ENCODE measurements at regions not wholly inside any gene's neighbourhood (a gene's known extent, or its start where the extent isn't known, plus 50 kb on each side); places are given as distances from the start of the nearest gene placed in this dataset.

DNA sequence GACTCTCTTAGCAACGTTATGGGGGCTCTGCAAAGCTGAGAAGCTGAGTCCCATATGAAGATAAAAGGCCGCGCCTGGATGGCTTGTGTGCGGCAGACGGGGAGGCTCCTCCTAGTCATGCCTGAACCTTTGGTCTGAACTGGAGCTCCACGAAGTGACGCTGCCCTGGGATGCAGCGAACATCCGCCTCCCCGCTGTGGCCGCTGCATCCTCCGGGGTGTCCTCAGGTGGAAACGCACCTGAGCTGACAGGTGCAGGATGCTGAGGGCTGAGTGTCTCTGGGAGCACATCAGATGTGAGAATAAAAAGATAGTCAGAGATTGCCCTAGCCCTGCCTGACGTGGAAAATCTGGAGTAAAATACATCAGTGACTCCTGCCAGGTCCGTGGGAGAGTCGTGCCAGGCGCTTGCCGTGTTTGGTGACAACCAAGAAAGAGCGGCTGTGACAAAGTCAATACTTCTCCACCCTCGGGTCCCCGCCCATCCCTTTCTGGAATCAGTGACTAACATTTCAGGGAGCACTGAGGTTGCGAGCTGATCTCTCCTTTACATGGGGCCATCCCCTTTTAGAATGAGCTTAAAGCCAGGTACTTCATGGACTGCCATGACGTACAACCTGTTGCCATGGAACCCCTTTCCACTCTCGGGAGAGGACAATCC lies 162.8 kb upstream of the AFDN start:
- no peak for DNase-seq (ENCODE audit: low spot score)
- POLR2A ChIA-PET: interaction anchor here (0.6 to 2.1 kb wide), 2 partner anchors 12 to 19 kb away, joined by 3 to 9 read pairs; no protein-coding TSS in a partner anchor
- Histone ChIP-seq H3K4me2 (ENCODE audit: low read depth, low read length) (no peak overlapping the region; the same call in 1 of the 2 replicates), H4K20me1 (ENCODE audit: insufficient read depth, low read length) (no peaks in the 10 kb centered on the region), H2AFZ (ENCODE audit: low read length) (no peak overlapping the region), H3K4me1 (ENCODE audit: insufficient read depth, low read length) (peaks cover 88% of the 10 kb centered on the region), H3K27me3 (ENCODE audit: control insufficient read depth in 1 of 2, insufficient read depth in 2 of 2, low read length in 2 of 2) (no peaks in the 10 kb centered on the region), H3K9ac (ENCODE audit: insufficient read depth, low read depth, low read length) (no peak overlapping the region), H3K79me2 (ENCODE audit: insufficient read depth, low read length) (no peaks in the 10 kb centered on the region), H3K27ac (ENCODE audit: extremely low read length, insufficient read depth, low read length) (no peak overlapping the region), H3K36me3 (replicated peaks in 1 of 2; ENCODE audit: control insufficient read depth in 1 of 2, insufficient read depth in 2 of 2, low read length in 2 of 2) (no peaks in the 10 kb centered on the region), H3K4me3 (replicated peaks in 1 of 3; ENCODE audit: insufficient read depth in 1 of 3, low read depth in 2 of 3, low read length in 3 of 3) (no peak overlapping the region), H3K9me3 (ENCODE audit: low read length) (no peaks in the 10 kb centered on the region)
- no TSS peak for BruUV-seq (replicated peaks)
- intact Hi-C loops (cut with micrococcal nuclease; ENCODE audit: unreplicated experiment) (no loop called here), in situ Hi-C loops (cut with HindIII; ENCODE audit: extremely low pct_ligation_motif_present, low pct_unique_long_range_greater_than_20kb) (no loop called here)
- CTCF ChIA-PET (ENCODE audit: low intra/inter-chr PET ratio, low total read pairs): no interaction called here
- no peak for FAIRE-seq
- ATAC-seq: no peak
- TF ChIP-seq ATF7 (IDR thresholded peaks at IDR 0.05) (no peak), ATF7 (CRISPR knock-in tag; IDR thresholded peaks at IDR 0.05) (no peak), JARID2 (CRISPR knock-in tag; IDR thresholded peaks at IDR 0.05; ENCODE audit: insufficient replicate concordance) (no peak), MAFG (CRISPR knock-in tag; IDR thresholded peaks at IDR 0.05) (no peak), MIER2 (CRISPR knock-in tag; IDR thresholded peaks at IDR 0.05) (no peak), ZNF343 (CRISPR knock-in tag; IDR thresholded peaks at IDR 0.05) (0 out of 2 replicates have a peak, but pooled peaks have one; percentile 51), KLF6 (CRISPR knock-in tag; IDR thresholded peaks at IDR 0.05) (no peak), NFATC3 (CRISPR knock-in tag; IDR thresholded peaks at IDR 0.05) (no peak), KDM6A (CRISPR knock-in tag; IDR thresholded peaks at IDR 0.05; ENCODE audit: low read depth) (no peak), DPF2 (CRISPR knock-in tag; IDR thresholded peaks at IDR 0.05; ENCODE audit: borderline replicate concordance, low read depth) (no peak), SOX5 (CRISPR knock-in tag; IDR thresholded peaks at IDR 0.05; ENCODE audit: borderline replicate concordance) (no peak), ZNF501 (CRISPR knock-in tag; IDR thresholded peaks at IDR 0.05) (no peak), GATA4 (IDR thresholded peaks at IDR 0.05; ENCODE audit: borderline replicate concordance, low read depth) (no peak), EHMT2 (IDR thresholded peaks at IDR 0.05; ENCODE audit: borderline replicate concordance, low read depth, low read length) (no peak), ZBTB38 (CRISPR knock-in tag; IDR thresholded peaks at IDR 0.05) (peak; percentile 45; the same call in 1 of the 2 replicates)
- TF ChIP-seq, protein P1, sequence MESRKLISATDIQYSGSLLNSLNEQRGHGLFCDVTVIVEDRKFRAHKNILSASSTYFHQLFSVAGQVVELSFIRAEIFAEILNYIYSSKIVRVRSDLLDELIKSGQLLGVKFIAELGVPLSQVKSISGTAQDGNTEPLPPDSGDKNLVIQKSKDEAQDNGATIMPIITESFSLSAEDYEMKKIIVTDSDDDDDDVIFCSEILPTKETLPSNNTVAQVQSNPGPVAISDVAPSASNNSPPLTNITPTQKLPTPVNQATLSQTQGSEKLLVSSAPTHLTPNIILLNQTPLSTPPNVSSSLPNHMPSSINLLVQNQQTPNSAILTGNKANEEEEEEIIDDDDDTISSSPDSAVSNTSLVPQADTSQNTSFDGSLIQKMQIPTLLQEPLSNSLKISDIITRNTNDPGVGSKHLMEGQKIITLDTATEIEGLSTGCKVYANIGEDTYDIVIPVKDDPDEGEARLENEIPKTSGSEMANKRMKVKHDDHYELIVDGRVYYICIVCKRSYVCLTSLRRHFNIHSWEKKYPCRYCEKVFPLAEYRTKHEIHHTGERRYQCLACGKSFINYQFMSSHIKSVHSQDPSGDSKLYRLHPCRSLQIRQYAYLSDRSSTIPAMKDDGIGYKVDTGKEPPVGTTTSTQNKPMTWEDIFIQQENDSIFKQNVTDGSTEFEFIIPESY (CRISPR knock-in tag; IDR thresholded peaks at IDR 0.05): peak; percentile 77; the same call in 1 of the 2 replicates
- TF ChIP-seq, protein P2, sequence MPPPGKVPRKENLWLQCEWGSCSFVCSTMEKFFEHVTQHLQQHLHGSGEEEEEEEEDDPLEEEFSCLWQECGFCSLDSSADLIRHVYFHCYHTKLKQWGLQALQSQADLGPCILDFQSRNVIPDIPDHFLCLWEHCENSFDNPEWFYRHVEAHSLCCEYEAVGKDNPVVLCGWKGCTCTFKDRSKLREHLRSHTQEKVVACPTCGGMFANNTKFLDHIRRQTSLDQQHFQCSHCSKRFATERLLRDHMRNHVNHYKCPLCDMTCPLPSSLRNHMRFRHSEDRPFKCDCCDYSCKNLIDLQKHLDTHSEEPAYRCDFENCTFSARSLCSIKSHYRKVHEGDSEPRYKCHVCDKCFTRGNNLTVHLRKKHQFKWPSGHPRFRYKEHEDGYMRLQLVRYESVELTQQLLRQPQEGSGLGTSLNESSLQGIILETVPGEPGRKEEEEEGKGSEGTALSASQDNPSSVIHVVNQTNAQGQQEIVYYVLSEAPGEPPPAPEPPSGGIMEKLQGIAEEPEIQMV (CRISPR knock-in tag; IDR thresholded peaks at IDR 0.05; ENCODE audit: low read depth): no peak
- TF ChIP-seq, protein P3, sequence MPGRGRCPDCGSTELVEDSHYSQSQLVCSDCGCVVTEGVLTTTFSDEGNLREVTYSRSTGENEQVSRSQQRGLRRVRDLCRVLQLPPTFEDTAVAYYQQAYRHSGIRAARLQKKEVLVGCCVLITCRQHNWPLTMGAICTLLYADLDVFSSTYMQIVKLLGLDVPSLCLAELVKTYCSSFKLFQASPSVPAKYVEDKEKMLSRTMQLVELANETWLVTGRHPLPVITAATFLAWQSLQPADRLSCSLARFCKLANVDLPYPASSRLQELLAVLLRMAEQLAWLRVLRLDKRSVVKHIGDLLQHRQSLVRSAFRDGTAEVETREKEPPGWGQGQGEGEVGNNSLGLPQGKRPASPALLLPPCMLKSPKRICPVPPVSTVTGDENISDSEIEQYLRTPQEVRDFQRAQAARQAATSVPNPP (CRISPR knock-in tag; IDR thresholded peaks at IDR 0.05): no peak
- TF ChIP-seq, protein P4, sequence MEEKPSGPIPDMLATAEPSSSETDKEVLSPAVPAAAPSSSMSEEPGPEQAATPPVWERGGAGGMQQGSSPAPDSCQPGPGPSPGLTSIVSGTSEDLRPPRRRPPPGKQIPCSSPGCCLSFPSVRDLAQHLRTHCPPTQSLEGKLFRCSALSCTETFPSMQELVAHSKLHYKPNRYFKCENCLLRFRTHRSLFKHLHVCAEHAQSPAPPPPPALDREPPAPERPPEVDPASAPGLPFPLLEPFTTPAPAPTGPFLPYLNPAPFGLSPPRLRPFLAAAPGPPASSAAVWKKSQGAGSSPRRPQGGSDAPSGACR (CRISPR knock-in tag; IDR thresholded peaks at IDR 0.05): no peak
- TF ChIP-seq, protein P5, sequence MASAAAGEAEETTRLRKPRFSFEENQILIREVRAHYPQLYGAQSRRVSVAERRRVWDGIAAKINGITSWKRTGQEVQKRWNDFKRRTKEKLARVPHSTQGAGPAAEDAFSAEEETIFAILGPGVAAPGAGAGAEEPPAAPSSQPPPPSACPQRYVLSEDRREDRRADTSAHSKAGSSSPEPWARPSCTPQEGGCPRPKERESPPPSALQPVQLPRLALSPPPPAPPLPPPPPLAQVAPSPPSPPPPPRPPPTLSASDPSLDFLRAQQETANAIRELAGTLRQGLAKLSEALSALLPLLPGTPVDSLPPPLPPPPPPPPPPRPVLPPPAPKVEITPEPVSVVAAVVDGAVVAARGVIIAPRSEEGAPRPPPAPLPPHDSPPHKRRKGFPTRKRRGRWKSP (CRISPR knock-in tag; IDR thresholded peaks at IDR 0.05): no peak
- 60% methylated on average over 24 of the region's 24 CpGs for WGBS (ENCODE audit: low lambda C conversion rate)
